Stimulated activated naive B cell treated with anti-CD40 and anti-IgM and Interleukin-4, amounts not matched to agents 10 μg/mL and 1 μg/mL and 100 μg/mL, for 72 hours (primary cell): ENCODE measurements at regions not wholly inside any gene's neighbourhood (a gene's known extent, or its start where the extent isn't known, plus 50 kb on each side); places are given as distances from the start of the nearest gene placed in this dataset.

Experiments
- ATAC-seq, 2 donors: fragments of 150-1000 bp; cut with Tn5 transposase; replicated peaks; 2 replicates each; pipeline ENCODE4 v1.10.0; 2021; ENCODE audit warnings: moderate library complexity in 1 of 2
- DNase-seq: peaks from one replicate; pipeline ENCODE4 v3.0.0; 2021
- H3K27ac Mint-ChIP-seq: one replicate; pipeline ENCODE4 v1.8.0; 2022; ENCODE audit warnings: mild to moderate bottlenecking, mixed read lengths
- H3K27me3 Mint-ChIP-seq, 2 donors: one replicate each; pipeline ENCODE4 v1.8.0; 2022; ENCODE audit warnings: mixed read lengths in 2 of 2
- H3K36me3 Mint-ChIP-seq, 2 donors: one replicate each; pipeline ENCODE4 v1.8.0; 2022; ENCODE audit warnings: mixed read lengths in 2 of 2, mild to moderate bottlenecking in 1 of 2
- H3K4me1 Mint-ChIP-seq, 2 donors: one replicate each; pipeline ENCODE4 v1.8.0; 2022; ENCODE audit warnings: mixed read lengths in 2 of 2, mild to moderate bottlenecking in 1 of 2
- H3K4me3 Mint-ChIP-seq, 2 donors: one replicate each; pipeline ENCODE4 v1.8.0; 2022; ENCODE audit warnings: mild to moderate bottlenecking in 2 of 2, mixed read lengths in 2 of 2, moderate library complexity in 1 of 2
- H3K9me3 Mint-ChIP-seq, 2 donors: one replicate each; pipeline ENCODE4 v1.8.0; 2022; ENCODE audit warnings: mixed read lengths in 2 of 2, mild to moderate bottlenecking in 1 of 2

GRCh38 chr16:49216593-49216992 is 65.0 kb downstream of the CBLN1 start:
- Mint-ChIP-seq H3K4me1 (no peaks in the 10 kb centered on the region), H3K27me3 (peaks cover 0 to 6% of the 10 kb centered on the region in 2 donors), H3K9me3 (no peaks in the 10 kb centered on the region), H3K36me3 (no peaks in the 10 kb centered on the region), H3K27ac (no peak overlapping the region), H3K4me3 (no peak overlapping the region)
- ATAC-seq (no peak), DNase-seq (no peak)

GRCh38 chr16:49213594-49213993 is 68.0 kb downstream of the CBLN1 start:
- DNase-seq (no peak), ATAC-seq (no peak)
- H3K9me3 Mint-ChIP-seq: no peaks in the 10 kb centered on the region
- H3K27ac Mint-ChIP-seq: no peak overlapping the region
- no peaks in the 10 kb centered on the region for H3K4me1 Mint-ChIP-seq
- no peak overlapping the region for H3K4me3 Mint-ChIP-seq
- no peaks in the 10 kb centered on the region for H3K36me3 Mint-ChIP-seq
- H3K27me3 Mint-ChIP-seq: peaks cover 0 to 6% of the 10 kb centered on the region in 2 donors

- Mint-ChIP-seq H3K36me3 (no peaks in the 10 kb centered on the region), H3K27me3 (peaks cover 7 to 8% of the 10 kb centered on the region in 2 donors), H3K4me1 (no peaks in the 10 kb centered on the region), H3K27ac (no peak overlapping the region), H3K9me3 (peaks cover 0 to 2% of the 10 kb centered on the region in 2 donors), H3K4me3 (no peak overlapping the region)
- no peak for DNase-seq
- ATAC-seq: no peak
Observed at GRCh38 chr16:49204191-49204590, 77.4 kb downstream of the CBLN1 start.

GRCh38 chr16:49203361-49203760 is 78.3 kb downstream of the CBLN1 start:
- H3K9me3 Mint-ChIP-seq: peaks cover 0 to 2% of the 10 kb centered on the region in 2 donors
- peaks cover 7 to 8% of the 10 kb centered on the region in 2 donors for H3K27me3 Mint-ChIP-seq
- H3K36me3 Mint-ChIP-seq: no peaks in the 10 kb centered on the region
- no peaks in the 10 kb centered on the region for H3K4me1 Mint-ChIP-seq
- DNase-seq: no peak
- ATAC-seq: peak in 1 of 2 donors; percentile 19
- no peak overlapping the region for H3K27ac Mint-ChIP-seq
- H3K4me3 Mint-ChIP-seq: no peak overlapping the region

GRCh38 chr16:49201118-49201517 is 80.5 kb downstream of the CBLN1 start:
- Mint-ChIP-seq H3K27ac (no peak overlapping the region), H3K36me3 (no peaks in the 10 kb centered on the region), H3K27me3 (peaks cover 7 to 8% of the 10 kb centered on the region in 2 donors), H3K4me1 (no peaks in the 10 kb centered on the region), H3K9me3 (peaks cover 0 to 2% of the 10 kb centered on the region in 2 donors), H3K4me3 (no peak overlapping the region)
- ATAC-seq: no peak
- DNase-seq: no peak

- no peak overlapping the region for H3K27ac Mint-ChIP-seq
- no peak overlapping the region for H3K4me3 Mint-ChIP-seq
- H3K4me1 Mint-ChIP-seq: no peaks in the 10 kb centered on the region
- H3K27me3 Mint-ChIP-seq: peaks cover 4 to 7% of the 10 kb centered on the region in 2 donors
- ATAC-seq: no peak
- H3K9me3 Mint-ChIP-seq: peaks cover 0 to 2% of the 10 kb centered on the region in 2 donors
- H3K36me3 Mint-ChIP-seq: no peaks in the 10 kb centered on the region
- no peak for DNase-seq
Observed at GRCh38 chr16:49200223-49200820, 81.3 kb downstream of the CBLN1 start.

- Mint-ChIP-seq H3K27me3 (peaks cover 0 to 6% of the 10 kb centered on the region in 2 donors), H3K4me3 (no peak overlapping the region), H3K4me1 (no peaks in the 10 kb centered on the region), H3K27ac (no peak overlapping the region), H3K36me3 (no peaks in the 10 kb centered on the region), H3K9me3 (peaks cover 0 to 4% of the 10 kb centered on the region in 2 donors)
- DNase-seq (no peak), ATAC-seq (no peak)
Observed at GRCh38 chr16:49195237-49195548, 86.4 kb downstream of the CBLN1 start.

- ATAC-seq: no peak
- Mint-ChIP-seq H3K27ac (no peak overlapping the region), H3K9me3 (peaks cover 2 to 7% of the 10 kb centered on the region in 2 donors), H3K4me3 (no peak overlapping the region), H3K36me3 (no peaks in the 10 kb centered on the region), H3K27me3 (peaks cover 3 to 6% of the 10 kb centered on the region in 2 donors), H3K4me1 (no peaks in the 10 kb centered on the region)
- no peak for DNase-seq
Observed at GRCh38 chr16:49194537-49195236, 87.0 kb downstream of the CBLN1 start.

- no peak for DNase-seq
- Mint-ChIP-seq H3K4me3 (no peak overlapping the region), H3K9me3 (peaks cover 2 to 7% of the 10 kb centered on the region in 2 donors), H3K27ac (no peak overlapping the region), H3K27me3 (peaks cover 3 to 6% of the 10 kb centered on the region in 2 donors), H3K36me3 (no peaks in the 10 kb centered on the region), H3K4me1 (no peaks in the 10 kb centered on the region)
- no peak for ATAC-seq
Observed at GRCh38 chr16:49193596-49193995, 88.0 kb downstream of the CBLN1 start.

GRCh38 chr16:49189286-49189685 is 92.4 kb downstream of the CBLN1 start:
- no peak for ATAC-seq

GRCh38 chr16:49183911-49184310 is 97.7 kb downstream of the CBLN1 start:
- Mint-ChIP-seq H3K4me3 (no peak overlapping the region), H3K9me3 (peaks cover 0 to 2% of the 10 kb centered on the region in 2 donors), H3K4me1 (no peaks in the 10 kb centered on the region), H3K27ac (no peak overlapping the region), H3K27me3 (peaks cover 5 to 8% of the 10 kb centered on the region in 2 donors), H3K36me3 (no peaks in the 10 kb centered on the region)
- no peak for DNase-seq
- ATAC-seq: peak in 1 of 2 donors; percentile 27

More at GRCh38 chr16:49189286-49189685, 92.4 kb downstream of the CBLN1 start:
- H3K27me3 Mint-ChIP-seq: peaks cover 3 to 6% of the 10 kb centered on the region in 2 donors
- no peak overlapping the region for H3K4me3 Mint-ChIP-seq
- peaks cover 4 to 7% of the 10 kb centered on the region in 2 donors for H3K9me3 Mint-ChIP-seq
- H3K4me1 Mint-ChIP-seq: no peaks in the 10 kb centered on the region
- DNase-seq: no peak
- H3K27ac Mint-ChIP-seq: no peak overlapping the region
- no peaks in the 10 kb centered on the region for H3K36me3 Mint-ChIP-seq

- Mint-ChIP-seq H3K4me1 (no peaks in the 10 kb centered on the region), H3K4me3 (no peak overlapping the region), H3K27ac (no peak overlapping the region), H3K36me3 (no peaks in the 10 kb centered on the region), H3K9me3 (no peaks in the 10 kb centered on the region), H3K27me3 (peaks cover 5 to 8% of the 10 kb centered on the region in 2 donors)
- DNase-seq: no peak
- ATAC-seq: no peak
Observed at GRCh38 chr16:49181791-49182518, 99.7 kb downstream of the CBLN1 start.

GRCh38 chr16:49179714-49180330 is 101.8 kb downstream of the CBLN1 start:
- DNase-seq: no peak
- Mint-ChIP-seq H3K9me3 (peaks cover 0 to 2% of the 10 kb centered on the region in 2 donors), H3K4me1 (no peaks in the 10 kb centered on the region), H3K27me3 (peaks cover 5 to 12% of the 10 kb centered on the region in 2 donors), H3K27ac (no peak overlapping the region), H3K36me3 (no peaks in the 10 kb centered on the region), H3K4me3 (no peak overlapping the region)
- no peak for ATAC-seq

GRCh38 chr16:49168126-49168525 is 113.5 kb downstream of the CBLN1 start:
- DNase-seq: no peak
- H3K9me3 Mint-ChIP-seq: no peaks in the 10 kb centered on the region
- H3K27me3 Mint-ChIP-seq: peaks cover 0 to 8% of the 10 kb centered on the region in 2 donors
- no peaks in the 10 kb centered on the region for H3K4me1 Mint-ChIP-seq
- H3K27ac Mint-ChIP-seq: no peak overlapping the region
- ATAC-seq: no peak
- no peak overlapping the region for H3K4me3 Mint-ChIP-seq
- H3K36me3 Mint-ChIP-seq: no peaks in the 10 kb centered on the region
